SIG-M5 treated with dmso at 0.1 percent for 504 hours (cell line): ENCODE measurements at regions not wholly inside any gene's neighbourhood (a gene's known extent, or its start where the extent isn't known, plus 50 kb on each side); places are given as distances from the start of the nearest gene placed in this dataset.
"Not testable (repeated sequence)": the region's sequence is repeated elsewhere in the genome, so short reads cannot be mapped to it uniquely, and the experiment has no call there.

Experiments used
- DNase-seq: peaks from one replicate; lab custom pipeline; 2025; ENCODE audit not compliant: unreplicated experiment; lab: John Stamatoyannopoulos, UW

DNA sequence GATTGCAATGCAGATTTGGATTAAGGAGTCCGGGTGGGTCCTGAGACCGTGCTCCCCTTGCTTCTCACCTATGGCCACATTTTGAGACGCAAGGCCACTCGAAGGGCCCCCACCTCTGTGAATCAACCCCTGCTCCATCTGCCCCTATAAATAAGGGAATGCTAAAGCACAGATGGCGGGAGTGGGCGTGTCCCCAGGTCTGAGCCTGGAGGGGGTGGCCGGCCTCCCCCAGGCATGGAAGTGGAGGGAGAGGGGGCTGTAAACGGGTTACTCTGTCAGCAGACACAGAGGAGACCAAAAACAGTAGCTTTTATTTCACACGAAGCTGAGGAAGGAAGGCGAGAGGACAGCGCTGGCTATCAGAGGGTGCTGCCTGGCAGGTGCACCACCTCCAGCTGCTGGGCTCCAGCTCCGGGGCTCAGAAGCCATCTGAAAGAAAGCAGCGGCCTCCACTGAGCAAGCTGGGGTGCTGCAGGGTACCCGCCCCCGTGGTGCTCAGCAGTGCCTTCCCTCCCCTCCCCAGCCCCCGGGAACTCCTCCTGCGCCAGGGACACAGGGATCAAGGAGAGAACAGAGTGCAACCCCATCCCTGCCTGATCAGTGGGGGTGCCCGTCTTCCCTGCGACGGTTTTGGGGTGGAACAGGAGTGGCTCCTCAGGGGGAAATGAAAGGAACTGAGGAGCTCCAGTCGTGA is 56.7 kb upstream of the RAB6C start:
- DNase-seq = no peak

DNA sequence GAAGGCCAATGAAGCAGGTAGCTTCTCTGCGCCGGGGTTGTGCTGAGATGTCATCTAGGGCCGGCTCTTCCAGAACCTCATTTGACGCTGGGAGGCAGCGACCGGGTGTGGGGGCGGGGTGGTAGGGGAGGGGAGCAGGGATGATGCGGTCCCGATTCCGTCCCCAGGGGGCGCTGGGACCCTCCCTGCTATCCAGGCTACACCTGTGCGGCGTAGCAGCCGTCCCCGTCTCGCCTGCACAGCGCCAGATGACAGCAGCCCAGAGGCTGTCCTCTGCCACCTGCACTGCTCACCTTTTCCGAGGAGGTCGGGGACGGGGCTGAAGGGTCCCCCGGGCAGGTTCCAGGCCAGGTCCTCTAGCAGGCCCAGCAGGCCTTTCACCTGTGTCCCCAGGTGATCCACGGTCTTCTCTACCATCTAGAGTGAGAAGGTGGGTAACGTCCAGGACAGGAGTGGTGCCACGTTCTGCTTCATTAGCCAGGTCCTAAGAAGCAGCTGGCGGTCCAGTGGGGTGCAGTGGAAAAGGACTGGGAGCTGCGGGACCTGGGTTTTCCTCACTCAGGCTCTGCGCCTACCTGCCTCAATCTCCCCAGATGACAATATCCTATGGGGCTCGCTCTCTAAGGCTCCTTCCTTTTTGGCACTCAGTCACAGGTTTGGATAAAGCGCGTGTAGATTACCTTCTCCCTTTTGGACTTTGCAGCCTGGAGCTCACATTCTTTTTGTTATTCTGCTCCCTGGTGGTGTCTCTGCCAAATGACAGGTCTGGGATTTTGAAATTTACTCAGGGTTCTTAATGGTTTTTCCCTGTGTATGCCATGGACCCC is 56.0 kb upstream of the RAB6C start:
- peak; percentile 60 for DNase-seq

DNA sequence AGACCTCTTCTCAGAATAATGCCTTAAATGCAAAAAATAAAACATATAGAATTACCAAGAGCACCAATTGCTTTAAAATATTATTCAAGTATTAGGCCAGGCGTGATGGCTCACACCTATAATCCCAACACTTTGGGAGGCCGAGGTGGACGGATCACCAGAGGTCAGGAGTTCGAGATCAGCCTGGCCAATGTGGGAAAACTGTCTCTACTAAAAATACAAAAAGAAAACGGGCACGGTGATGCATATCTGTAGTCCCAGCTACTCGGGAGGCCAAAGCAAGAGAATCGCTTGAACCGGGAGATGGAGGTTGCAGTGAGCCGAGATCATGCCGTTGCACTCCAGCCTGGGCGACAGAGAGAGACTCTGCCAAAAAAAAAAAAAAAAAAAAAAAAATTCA is 55.4 kb upstream of the RAB6C start:
- not testable (repeated sequence) for DNase-seq

DNA sequence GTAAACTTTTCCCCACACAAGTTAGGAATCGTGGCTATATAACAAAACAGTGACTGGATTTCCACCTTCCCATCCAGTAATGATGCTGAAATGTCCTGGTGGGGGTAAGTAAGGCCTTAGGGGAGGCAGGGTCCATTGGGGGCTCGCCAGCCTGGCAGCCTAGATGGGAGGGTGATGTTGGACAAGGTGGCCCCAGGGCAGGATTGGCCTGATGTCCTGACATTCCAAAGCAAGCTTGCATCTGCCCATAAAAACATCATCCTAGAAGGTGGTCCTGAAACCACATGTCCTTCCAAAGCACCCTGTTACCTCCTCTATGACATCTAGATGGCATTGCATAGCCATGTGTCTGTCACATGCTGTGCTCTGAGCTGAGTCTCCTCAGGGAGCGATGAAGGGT is 54.1 kb upstream of the RAB6C start:
- no peak for DNase-seq

- no peak for DNase-seq
Observed at GRCh38 chr2:129927696-129928095, 51.8 kb upstream of the RAB6C start.

DNA sequence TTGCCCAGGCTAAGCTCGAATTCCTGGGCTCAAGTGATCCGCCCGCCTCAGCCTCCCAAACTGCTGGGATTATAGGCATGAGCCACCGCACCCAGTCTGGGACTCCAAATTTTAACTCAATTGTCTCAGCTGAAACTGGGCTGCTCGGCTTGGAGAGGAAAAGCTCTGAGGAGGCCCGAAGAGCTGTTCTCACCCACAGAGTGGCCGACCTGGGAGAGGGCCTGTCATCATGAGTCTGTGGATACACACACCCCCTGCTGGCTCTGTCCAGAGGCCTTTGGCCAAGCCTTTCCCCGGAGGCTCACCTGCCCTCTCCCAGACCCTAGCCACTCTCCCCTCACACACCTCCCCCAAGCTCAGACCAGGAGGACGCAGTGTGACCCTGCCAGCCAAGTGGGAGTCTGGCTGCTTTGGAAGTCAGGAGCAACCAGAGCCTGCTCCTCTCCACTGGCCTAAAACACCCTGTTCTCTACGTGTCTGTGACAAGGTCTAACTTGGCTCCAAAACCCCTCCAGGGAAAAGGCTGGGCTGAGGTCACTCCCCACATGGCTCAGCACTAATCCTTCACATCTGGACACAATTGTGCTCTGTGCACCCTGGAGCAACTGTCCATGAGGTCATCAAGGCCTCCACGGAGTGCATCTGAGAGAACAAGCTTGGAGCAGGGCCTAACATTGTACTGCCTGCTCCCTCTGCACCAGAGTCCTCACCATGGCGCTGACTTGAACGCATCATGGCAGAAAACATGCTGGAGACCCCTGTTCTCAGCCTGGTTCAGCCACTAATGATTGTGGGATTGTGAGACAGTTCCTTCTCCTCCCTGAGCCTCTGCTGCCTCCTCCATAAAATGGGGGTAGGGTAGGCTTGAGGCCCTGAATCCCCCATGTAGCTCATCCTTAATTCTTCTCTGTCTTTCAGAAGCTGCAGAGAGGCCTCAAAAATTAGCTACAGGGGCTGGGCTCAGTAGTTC is 49.9 kb upstream of the RAB6C start:
- DNase-seq = no peak
